Stimulated activated CD4-positive, alpha-beta T cell treated with anti-CD3 and anti-CD28 coated beads, Interleukin-4, amount 100 ng/mL, for 48 hours (primary cell): ENCODE measurements at regions not wholly inside any gene's neighbourhood (a gene's known extent, or its start where the extent isn't known, plus 50 kb on each side); places are given as distances from the start of the nearest gene placed in this dataset.

Experiments
- DNase-seq, 2 donors: peaks; one replicate each; pipeline ENCODE4 v3.0.0-alpha.2; 2020; ENCODE audit warnings: low read depth in 2 of 2

GRCh38 chr1:79859212-79859948 is 852.9 kb upstream of the ADGRL4 start:
- DNase-seq: no peak

- no peak for DNase-seq
Measured at GRCh38 chr1:79852004-79852403, 845.5 kb upstream of the ADGRL4 start.

DNA sequence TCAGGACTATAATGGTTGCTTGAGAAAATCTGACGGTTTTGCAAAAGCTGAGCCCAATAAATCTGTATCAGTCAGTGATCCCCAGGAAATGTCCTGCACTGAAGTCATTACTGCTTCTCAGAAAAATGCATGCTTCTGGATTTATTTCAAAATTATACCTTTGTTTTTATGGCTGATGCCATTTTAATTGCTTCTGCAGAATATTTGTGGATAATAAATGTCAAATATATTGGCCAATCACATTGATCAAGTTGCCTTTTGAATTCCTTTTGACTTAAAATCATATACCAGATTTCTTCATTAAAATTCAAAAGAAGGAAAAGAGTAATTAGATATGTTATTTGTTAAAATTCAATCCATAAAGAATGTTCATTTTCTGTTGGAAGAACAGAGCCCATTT is 842.9 kb upstream of the ADGRL4 start:
- DNase-seq: no peak

- DNase-seq: no peak
Measured at GRCh38 chr1:79848316-79848715, 841.8 kb upstream of the ADGRL4 start.

GRCh38 chr1:79847700-79848099 is 841.2 kb upstream of the ADGRL4 start:
- DNase-seq: no peak

DNA sequence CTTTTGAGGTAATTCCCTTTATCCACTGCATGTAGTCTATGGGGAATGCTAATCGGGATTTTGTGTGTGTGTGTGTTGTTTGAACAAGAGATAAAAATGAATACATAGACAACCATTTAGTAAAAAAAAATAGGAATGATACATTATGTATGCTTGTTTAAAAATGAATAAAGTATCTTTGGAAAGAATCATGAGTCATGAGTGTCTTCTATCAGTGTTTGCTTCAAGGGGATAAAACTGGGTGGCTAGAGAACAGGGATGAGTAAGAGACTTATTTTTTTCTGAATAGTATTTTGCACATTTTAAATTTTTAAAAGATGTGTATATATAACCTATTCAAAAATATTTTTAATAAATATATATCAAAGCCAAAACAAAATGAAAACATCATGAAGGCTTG is 839.4 kb upstream of the ADGRL4 start:
- DNase-seq: no peak

DNA sequence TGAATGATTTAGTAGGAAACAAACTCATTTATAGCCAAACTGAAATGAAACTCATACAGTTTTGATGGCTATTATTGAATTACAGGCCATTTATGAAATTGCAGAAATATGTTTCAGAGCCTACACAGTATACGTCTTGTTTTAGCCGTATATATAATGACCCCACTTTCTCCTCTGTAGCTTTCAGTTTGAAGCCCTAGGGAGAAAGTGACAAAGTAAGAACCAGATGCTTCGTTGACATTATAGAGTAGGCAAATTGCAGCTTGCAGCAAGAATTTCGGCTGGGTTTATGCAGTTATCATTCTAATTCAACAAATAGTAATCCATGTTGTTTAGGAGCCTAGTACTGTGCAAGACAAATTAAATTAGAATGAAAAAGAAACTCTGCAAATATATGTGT is 836.3 kb upstream of the ADGRL4 start:
- no peak for DNase-seq

DNA sequence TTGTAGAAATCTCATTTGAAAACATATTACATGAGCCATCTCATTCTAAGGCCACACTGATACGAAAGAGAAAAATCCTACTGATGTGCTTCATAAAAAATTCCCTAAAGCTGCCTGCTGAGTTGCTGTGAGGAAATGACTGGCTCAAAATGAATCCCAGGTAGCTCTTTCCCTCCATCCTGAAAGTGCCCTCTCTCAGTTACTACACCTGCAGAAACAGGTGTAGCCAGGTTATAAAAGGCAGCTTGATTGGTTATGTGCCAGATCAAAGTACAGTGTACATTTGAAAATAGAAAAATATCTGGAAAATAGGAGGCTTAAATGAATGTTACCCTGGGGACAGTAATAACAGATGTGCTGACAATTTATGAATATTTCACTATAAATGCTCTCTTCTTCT is 833.4 kb upstream of the ADGRL4 start:
- DNase-seq: no peak

DNA sequence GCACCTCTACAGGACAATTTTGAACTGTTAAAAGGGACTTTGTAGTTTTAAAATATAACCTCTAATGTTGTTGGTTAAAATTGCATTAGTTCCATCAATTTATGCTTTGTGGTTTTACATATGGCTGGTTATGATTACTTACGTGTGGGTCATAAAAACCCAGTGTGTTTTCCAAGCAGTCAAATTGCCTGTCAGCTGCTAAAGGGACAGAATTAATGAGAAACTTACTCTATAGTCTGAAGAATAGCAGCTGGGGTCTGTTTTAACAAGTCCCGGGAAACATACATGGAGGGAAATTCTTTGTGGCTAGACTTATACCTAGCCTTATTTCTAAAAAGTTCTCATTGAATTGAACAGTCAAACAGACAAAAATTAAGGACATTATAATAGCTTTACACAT is 820.9 kb upstream of the ADGRL4 start:
- DNase-seq: no peak

- DNase-seq: no peak
Measured at GRCh38 chr1:79825551-79825950, 819.0 kb upstream of the ADGRL4 start.

DNA sequence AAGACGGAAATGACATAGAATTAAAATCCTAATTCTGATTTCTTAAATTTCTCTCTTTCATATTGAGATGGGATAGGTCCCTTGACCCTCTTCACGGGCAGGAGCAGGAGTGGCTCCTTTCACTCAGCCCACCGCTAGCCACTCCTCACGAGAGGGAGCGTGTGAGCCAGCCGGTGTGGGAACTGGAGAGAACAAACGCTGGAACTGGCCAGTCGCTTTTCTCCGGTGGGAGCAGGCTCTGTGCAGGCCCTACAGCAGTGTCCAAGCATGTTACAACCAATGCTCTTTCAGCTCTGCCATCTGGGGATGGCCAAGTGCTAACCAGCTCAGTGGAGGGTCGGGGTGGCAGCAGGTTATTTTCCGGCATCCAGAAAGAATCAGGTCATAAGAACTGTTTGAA is 815.5 kb upstream of the ADGRL4 start:
- DNase-seq: no peak

DNA sequence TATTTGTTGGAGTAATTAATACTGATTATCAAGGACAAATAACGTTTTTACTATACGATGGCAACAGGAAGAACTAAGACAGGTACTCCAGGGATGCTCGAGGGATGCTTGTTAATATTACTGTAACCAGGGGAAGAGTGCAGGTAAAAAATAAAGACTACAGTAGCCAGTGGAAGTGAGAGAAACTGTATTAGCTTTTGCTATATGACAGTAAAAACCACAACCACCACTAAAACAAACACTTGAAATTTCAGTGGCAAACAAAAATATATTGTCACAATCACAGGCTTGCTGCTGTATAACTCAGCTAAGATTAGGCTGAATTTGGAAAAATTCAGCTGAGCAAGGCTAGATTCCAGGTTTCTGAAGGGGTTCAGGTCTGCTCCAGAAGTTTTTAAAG is 812.6 kb upstream of the ADGRL4 start:
- DNase-seq: no peak

DNA sequence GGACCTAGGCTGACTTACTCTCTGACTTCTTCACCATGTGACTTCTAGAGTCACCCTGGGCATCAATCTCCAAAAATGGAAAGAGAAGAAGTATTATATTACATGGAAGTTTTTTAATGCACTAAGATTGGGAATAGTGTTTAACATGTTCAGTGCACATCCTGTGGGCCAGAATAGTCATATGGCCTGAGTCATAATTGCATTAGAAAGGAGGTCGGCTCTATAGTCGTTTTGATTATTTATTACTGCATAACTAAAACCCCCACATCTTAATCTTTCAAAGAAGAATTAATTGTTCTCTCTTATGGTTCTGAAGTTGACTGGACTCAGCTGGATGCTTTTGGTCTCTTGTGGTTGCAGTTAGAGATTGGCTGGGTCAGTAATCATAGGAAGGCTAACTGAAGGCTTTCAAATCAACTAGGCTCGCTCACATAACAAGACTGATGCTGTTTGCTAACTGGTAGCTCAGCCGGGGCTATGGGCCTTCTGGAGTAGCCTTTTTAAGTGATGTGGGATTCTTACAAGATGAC is 810.6 kb upstream of the ADGRL4 start:
- no peak for DNase-seq

GRCh38 chr1:79815115-79815514 is 808.6 kb upstream of the ADGRL4 start:
- no peak for DNase-seq

- no peak for DNase-seq
Measured at GRCh38 chr1:79811173-79811572, 804.6 kb upstream of the ADGRL4 start.

GRCh38 chr1:79808816-79809475 is 802.4 kb upstream of the ADGRL4 start:
- DNase-seq: no peak

GRCh38 chr1:79807816-79808215 is 801.3 kb upstream of the ADGRL4 start:
- no peak for DNase-seq

GRCh38 chr1:79797487-79797886 is 791.0 kb upstream of the ADGRL4 start:
- DNase-seq: no peak

GRCh38 chr1:79796434-79796833 is 789.9 kb upstream of the ADGRL4 start:
- no peak for DNase-seq

GRCh38 chr1:79792219-79792930 is 785.8 kb upstream of the ADGRL4 start:
- DNase-seq: no peak

- DNase-seq: no peak
Measured at GRCh38 chr1:79791488-79792218, 785.1 kb upstream of the ADGRL4 start.

DNA sequence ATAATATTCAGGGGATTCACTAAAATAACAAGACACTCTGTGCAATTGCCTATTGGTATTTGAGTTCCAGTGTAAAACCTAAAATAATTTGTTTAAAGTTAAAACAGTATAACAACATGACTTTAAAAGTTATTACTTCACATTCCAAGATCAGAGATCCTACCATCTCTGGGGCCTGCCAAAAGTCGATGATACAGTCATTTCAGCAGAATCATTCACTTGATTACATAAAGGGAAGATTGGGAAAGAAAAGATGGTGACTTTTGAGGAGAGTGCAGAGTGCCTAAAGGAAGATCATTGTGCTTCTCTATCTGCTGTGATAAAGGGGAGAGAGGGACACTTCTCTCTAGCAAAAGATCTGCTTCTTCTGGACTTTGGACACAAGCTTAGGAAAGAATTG is 784.4 kb upstream of the ADGRL4 start:
- DNase-seq: no peak
